PC-3 (cell line): ENCODE measurements at regions not wholly inside any gene's neighbourhood (a gene's known extent, or its start where the extent isn't known, plus 50 kb on each side); places are given as distances from the start of the nearest gene placed in this dataset.
A peak's percentile ranks its signal among the peaks of the same experiment; 100 is the strongest.

ENCODE experiments used
- ATAC-seq: fragments of 200-7000 bp; cut with Tn5 transposase; 2 replicates; pipeline ENCODE4 v1.9.1; 2020; ENCODE audit warnings: mild to moderate bottlenecking, moderate library complexity
- BruUV-seq: library from RNA; stranded (reverse); fragments of 400-500 nt; replicated peaks from 2 replicates; lab custom pipeline; 2021; lab: Mats Ljungman, UMichigan
- CTCF ChIA-PET: fragments of 300-600 bp; sonication (Branson Sonifier 250); formaldehyde crosslinking; loops from one replicate; lab custom pipeline; 2022; ENCODE audit warnings: antibody characterized with exemption; lab: Charles Lee
- POLR2A ChIA-PET: fragments of 300-600 bp; sonication (Branson Sonifier 250); formaldehyde crosslinking; loops from one replicate; lab custom pipeline; 2022; ENCODE audit warnings: antibody characterized with exemption; ENCODE audit not compliant: unreplicated experiment; lab: Charles Lee
- DNase-seq: peaks from one replicate; pipeline ENCODE4 v3.0.0-alpha.2; 2015
- H2AFZ ChIP-seq: fragments of 300-600 bp; sonication (generic); 2 replicates; pipeline ENCODE4 v1.6.0; 2016; ENCODE audit warnings: antibody characterized with exemption, low read length
- H3F3A ChIP-seq: fragments of 300-600 bp; sonication (generic); one replicate; pipeline ENCODE4 v1.6.0; 2017; ENCODE audit warnings: antibody characterized with exemption, low read length, control low read depth, mild to moderate bottlenecking; ENCODE audit not compliant: unreplicated experiment
- H3K27ac ChIP-seq: fragments of 300-600 bp; sonication (generic); 2 replicates; pipeline ENCODE4 v1.5.1; 2016; ENCODE audit warnings: mild to moderate bottlenecking, low read length
- H3K27me3 ChIP-seq: fragments of 300-600 bp; sonication (generic); 2 replicates; pipeline ENCODE4 v1.6.1; 2016; ENCODE audit warnings: low read length, mixed read lengths
- H3K36me3 ChIP-seq: fragments of 300-600 bp; sonication (generic); 2 replicates; pipeline ENCODE4 v1.6.1; 2016; ENCODE audit warnings: low read depth, mixed run types, low read length, mixed read lengths
- H3K4me1 ChIP-seq: fragments of 300-600 bp; sonication (generic); 2 replicates; pipeline ENCODE4 v1.5.1; 2016; ENCODE audit warnings: low read length; ENCODE audit not compliant: insufficient read depth
- H3K4me2 ChIP-seq: fragments of 300-600 bp; sonication (generic); 2 replicates; pipeline ENCODE4 v1.6.0; 2016; ENCODE audit warnings: low read length
- H3K4me3 ChIP-seq: fragments of 300-600 bp; sonication (generic); 2 replicates; pipeline ENCODE4 v1.5.1; 2016; ENCODE audit warnings: mild to moderate bottlenecking, low read length, mixed read lengths
- H3K79me2 ChIP-seq: fragments of 300-600 bp; sonication (generic); 2 replicates; pipeline ENCODE4 v1.6.1; 2017; ENCODE audit warnings: low read length, mixed read lengths
- H3K9ac ChIP-seq: fragments of 300-600 bp; sonication (generic); 2 replicates; pipeline ENCODE4 v1.6.0; 2016; ENCODE audit warnings: mild to moderate bottlenecking, low read length
- H3K9me2 ChIP-seq: fragments of 300-600 bp; sonication (generic); replicated peaks from 2 replicates; pipeline ENCODE4 v1.6.1; 2016; ENCODE audit warnings: mixed run types, low read length, mixed read lengths
- H3K9me3 ChIP-seq: fragments of 300-600 bp; sonication (generic); 2 replicates; pipeline ENCODE4 v1.6.1; 2016; ENCODE audit warnings: low read length, mixed read lengths
- H4K20me1 ChIP-seq: fragments of 300-600 bp; sonication (generic); 2 replicates; pipeline ENCODE4 v1.6.1; 2016; ENCODE audit warnings: low read length, mixed read lengths
- EZH2 ChIP-seq: fragments of 300-600 bp; sonication (generic); IDR thresholded peaks from one replicate; pipeline ENCODE4 v1.6.1; 2017; ENCODE audit warnings: antibody characterized with exemption, mild to moderate bottlenecking, low read length; ENCODE audit not compliant: unreplicated experiment
- EZH2phosphoT487 ChIP-seq: fragments of 300-600 bp; sonication (generic); IDR thresholded peaks from 2 replicates; pipeline ENCODE4 v1.6.1; 2018; ENCODE audit warnings: mild to moderate bottlenecking, antibody characterized with exemption, low read length, borderline replicate concordance
- intact Hi-C: fragments of 100-400 bp; cut with micrococcal nuclease; formaldehyde crosslinking; loops from 2 replicates; pipeline ENCODE4 v1.9.0; 2023
- TF ChIP-seq, protein P1 (sequence below): fragments of 300-600 bp; sonication (generic); conservative IDR thresholded peaks from 2 replicates; pipeline ENCODE4 v1.5.1; 2017; ENCODE audit warnings: antibody characterized with exemption, low read depth, mild to moderate bottlenecking, low read length

GRCh38 chr13:47121092-47121763 is 224.4 kb upstream of the HTR2A start:
- Histone ChIP-seq H3K79me2 (no peaks in the 10 kb centered on the region), H3K27ac (peak overlapping the region; percentile 77), H3K4me1 (peaks cover 34% of the 10 kb centered on the region), H3K9ac (no peak overlapping the region), H3K9me3 (no peaks in the 10 kb centered on the region), H3K9me2 (no peaks in the 10 kb centered on the region), H4K20me1 (no peaks in the 10 kb centered on the region), H3K36me3 (no peaks in the 10 kb centered on the region), H2AFZ (peak overlapping the region; percentile 47), H3K4me3 (no peak overlapping the region; the same call in 1 of the 2 replicates), H3F3A (no peaks in the 10 kb centered on the region), H3K27me3 (no peaks in the 10 kb centered on the region), H3K4me2 (peak overlapping the region; percentile 68)
- CTCF ChIA-PET = no interaction called here
- TF ChIP-seq, protein P1, sequence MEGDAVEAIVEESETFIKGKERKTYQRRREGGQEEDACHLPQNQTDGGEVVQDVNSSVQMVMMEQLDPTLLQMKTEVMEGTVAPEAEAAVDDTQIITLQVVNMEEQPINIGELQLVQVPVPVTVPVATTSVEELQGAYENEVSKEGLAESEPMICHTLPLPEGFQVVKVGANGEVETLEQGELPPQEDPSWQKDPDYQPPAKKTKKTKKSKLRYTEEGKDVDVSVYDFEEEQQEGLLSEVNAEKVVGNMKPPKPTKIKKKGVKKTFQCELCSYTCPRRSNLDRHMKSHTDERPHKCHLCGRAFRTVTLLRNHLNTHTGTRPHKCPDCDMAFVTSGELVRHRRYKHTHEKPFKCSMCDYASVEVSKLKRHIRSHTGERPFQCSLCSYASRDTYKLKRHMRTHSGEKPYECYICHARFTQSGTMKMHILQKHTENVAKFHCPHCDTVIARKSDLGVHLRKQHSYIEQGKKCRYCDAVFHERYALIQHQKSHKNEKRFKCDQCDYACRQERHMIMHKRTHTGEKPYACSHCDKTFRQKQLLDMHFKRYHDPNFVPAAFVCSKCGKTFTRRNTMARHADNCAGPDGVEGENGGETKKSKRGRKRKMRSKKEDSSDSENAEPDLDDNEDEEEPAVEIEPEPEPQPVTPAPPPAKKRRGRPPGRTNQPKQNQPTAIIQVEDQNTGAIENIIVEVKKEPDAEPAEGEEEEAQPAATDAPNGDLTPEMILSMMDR = no peak
- TF ChIP-seq EZH2phosphoT487 (no peak), EZH2 (no peak)
- DNase-seq = peak; percentile 60
- ATAC-seq = peak; percentile 51
- no TSS peak for BruUV-seq
- POLR2A ChIA-PET = no interaction called here
- intact Hi-C loops = no loop called here

DNA sequence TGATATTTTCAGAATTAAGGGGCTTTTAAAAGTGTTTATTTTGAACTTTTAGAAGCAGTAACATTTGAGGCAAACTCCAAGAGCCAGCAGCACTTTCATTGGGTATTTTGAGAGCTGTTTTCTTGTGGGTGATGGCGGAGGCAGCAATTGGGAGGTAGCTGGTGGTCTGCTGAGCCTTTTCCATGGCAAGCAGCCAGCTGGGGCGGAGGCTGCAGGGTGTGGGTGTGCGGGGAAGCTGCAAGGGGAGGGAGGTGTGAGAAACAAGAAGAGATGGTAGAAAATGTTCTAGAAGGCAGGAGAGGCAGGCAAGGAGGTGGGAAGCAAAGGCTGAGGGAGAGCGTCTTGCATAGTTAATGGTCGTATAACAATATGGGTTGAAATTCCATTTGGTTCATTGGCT is 223.4 kb upstream of the HTR2A start:
- Histone ChIP-seq H3K79me2 (no peaks in the 10 kb centered on the region), H3K4me3 (no peak overlapping the region), H3K27me3 (no peaks in the 10 kb centered on the region), H2AFZ (no peak overlapping the region), H3K9me2 (no peaks in the 10 kb centered on the region), H4K20me1 (no peaks in the 10 kb centered on the region), H3K36me3 (no peaks in the 10 kb centered on the region), H3K9ac (no peak overlapping the region), H3K27ac (no peak overlapping the region), H3K9me3 (no peaks in the 10 kb centered on the region), H3F3A (no peaks in the 10 kb centered on the region), H3K4me2 (no peak overlapping the region), H3K4me1 (peaks cover 34% of the 10 kb centered on the region)
- ATAC-seq (no peak), DNase-seq (no peak)
- TF ChIP-seq, protein P1 = no peak
- TF ChIP-seq EZH2phosphoT487 = no peak
- TF ChIP-seq EZH2 = no peak
- ChIA-PET POLR2A (no interaction called here), CTCF (interaction anchor here (0.6 kb wide), 1 partner anchor 28 kb away, joined by 3 read pairs; no protein-coding TSS in a partner anchor)
- intact Hi-C loops = no loop called here
- BruUV-seq = no TSS peak

DNA sequence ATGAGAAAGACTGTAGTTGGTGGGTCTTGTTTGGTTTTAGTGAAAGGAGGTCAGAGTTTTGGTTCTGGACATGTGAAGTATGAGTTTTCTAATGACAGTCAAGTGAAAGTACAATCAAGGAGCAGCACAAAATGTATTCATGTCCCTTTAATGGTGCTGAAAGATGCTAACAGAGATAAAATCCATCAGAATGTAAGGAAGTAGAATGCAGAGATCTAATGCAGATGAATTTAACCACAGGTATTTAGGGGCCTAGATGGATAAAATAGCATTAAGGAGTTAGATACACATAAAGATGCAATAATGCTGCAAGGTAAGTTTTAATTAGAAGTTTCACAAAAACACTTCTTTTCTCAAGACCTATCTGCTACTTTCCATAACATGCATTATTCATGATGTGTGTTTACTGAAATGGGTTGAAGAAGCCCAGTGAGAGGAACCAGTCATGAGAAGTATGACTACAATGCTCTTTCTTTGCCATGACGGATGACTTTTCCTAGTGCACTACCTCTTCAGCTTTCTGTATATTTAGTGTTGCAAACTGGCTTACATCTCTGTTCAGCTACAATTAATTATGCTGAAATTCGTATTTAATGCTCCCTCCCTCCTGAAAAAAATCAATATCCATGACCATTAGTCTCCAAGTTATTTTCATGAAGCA is 222.9 kb upstream of the HTR2A start:
- Histone ChIP-seq H3K9me3 (no peaks in the 10 kb centered on the region), H3K79me2 (no peaks in the 10 kb centered on the region), H3K4me2 (no peak overlapping the region), H3K27ac (no peak overlapping the region), H3K4me1 (peaks cover 34% of the 10 kb centered on the region), H3F3A (no peaks in the 10 kb centered on the region), H3K27me3 (no peaks in the 10 kb centered on the region), H3K9me2 (no peaks in the 10 kb centered on the region), H3K4me3 (no peak overlapping the region), H3K9ac (no peak overlapping the region), H4K20me1 (no peaks in the 10 kb centered on the region), H2AFZ (no peak overlapping the region), H3K36me3 (no peaks in the 10 kb centered on the region)
- TF ChIP-seq EZH2phosphoT487 = no peak
- TF ChIP-seq, protein P1 = no peak
- no peak for TF ChIP-seq EZH2
- no peak for DNase-seq
- no TSS peak for BruUV-seq
- ChIA-PET CTCF (interaction anchor here (0.6 kb wide), 1 partner anchor 28 kb away, joined by 3 read pairs; no protein-coding TSS in a partner anchor), POLR2A (no interaction called here)
- ATAC-seq = no peak
- intact Hi-C loops = loop anchor here (10.0 kb wide), 1 partner anchor 215 kb away; no protein-coding TSS in a partner anchor
